GM10248 (cell line): ENCODE measurements at regions not wholly inside any gene's neighbourhood (a gene's known extent, or its start where the extent isn't known, plus 50 kb on each side); places are given as distances from the start of the nearest gene placed in this dataset.

ENCODE experiments used
- CTCF ChIA-PET: fragments of 300-600 bp; sonication (Branson Sonifier 250); formaldehyde crosslinking; extraction: SDS; loops from one replicate; lab custom pipeline; 2021; ENCODE audit warnings: antibody characterized with exemption; lab: Yijun Ruan, JAX
- POLR2A ChIA-PET: fragments of 350-650 bp; sonication (Branson Sonifier 250); formaldehyde crosslinking; extraction: SDS; loops from one replicate; lab custom pipeline; 2020; ENCODE audit warnings: antibody characterized with exemption; lab: Yijun Ruan, JAX
- DNase-seq: peaks from one replicate; pipeline ENCODE4 v3.0.0; 2012; ENCODE audit errors: extremely low spot score
- TF ChIP-seq, protein P1 (sequence below): IDR thresholded peaks from 2 replicates; pipeline ENCODE4 v1.5.1; 2012; ENCODE audit warnings: mild to moderate bottlenecking, low read depth; ENCODE audit errors: extremely low read depth, missing control alignments, control extremely low read depth

GRCh38 chr16:85332175-85332574 is 219.9 kb upstream of the CIBAR2 start:
- ChIA-PET POLR2A (no interaction called here), CTCF (no interaction called here)
- TF ChIP-seq, protein P1, sequence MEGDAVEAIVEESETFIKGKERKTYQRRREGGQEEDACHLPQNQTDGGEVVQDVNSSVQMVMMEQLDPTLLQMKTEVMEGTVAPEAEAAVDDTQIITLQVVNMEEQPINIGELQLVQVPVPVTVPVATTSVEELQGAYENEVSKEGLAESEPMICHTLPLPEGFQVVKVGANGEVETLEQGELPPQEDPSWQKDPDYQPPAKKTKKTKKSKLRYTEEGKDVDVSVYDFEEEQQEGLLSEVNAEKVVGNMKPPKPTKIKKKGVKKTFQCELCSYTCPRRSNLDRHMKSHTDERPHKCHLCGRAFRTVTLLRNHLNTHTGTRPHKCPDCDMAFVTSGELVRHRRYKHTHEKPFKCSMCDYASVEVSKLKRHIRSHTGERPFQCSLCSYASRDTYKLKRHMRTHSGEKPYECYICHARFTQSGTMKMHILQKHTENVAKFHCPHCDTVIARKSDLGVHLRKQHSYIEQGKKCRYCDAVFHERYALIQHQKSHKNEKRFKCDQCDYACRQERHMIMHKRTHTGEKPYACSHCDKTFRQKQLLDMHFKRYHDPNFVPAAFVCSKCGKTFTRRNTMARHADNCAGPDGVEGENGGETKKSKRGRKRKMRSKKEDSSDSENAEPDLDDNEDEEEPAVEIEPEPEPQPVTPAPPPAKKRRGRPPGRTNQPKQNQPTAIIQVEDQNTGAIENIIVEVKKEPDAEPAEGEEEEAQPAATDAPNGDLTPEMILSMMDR = no peak

DNA sequence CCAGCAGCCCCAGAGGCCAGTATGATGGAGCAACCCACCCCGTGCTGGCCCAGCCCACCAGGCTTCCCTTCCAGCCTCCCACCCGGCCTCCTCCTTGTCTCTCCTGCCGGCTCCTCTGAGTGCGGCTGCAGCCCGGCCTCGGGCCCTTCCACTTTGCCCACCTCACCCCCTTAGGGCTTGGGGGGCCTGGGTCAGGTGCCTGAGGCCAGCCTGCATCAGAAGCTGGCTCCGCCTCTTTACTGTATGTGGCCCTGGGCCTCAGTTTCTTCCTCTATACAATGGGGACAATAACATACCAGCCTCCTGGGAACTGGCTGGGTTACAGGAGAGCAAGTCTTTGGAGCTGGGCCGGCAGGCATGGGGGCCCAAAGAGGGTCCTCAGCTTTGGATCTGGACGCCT is 221.1 kb upstream of the CIBAR2 start:
- TF ChIP-seq, protein P1 = no peak
- POLR2A ChIA-PET = no interaction called here
- CTCF ChIA-PET = interaction anchor here (1.0 to 1.3 kb wide), 5 partner anchors 11 to 219 kb away, joined by 3 to 6 read pairs (median 4); no protein-coding TSS in a partner anchor
- DNase-seq = no peak

More at GRCh38 chr16:85332175-85332574, 219.9 kb upstream of the CIBAR2 start:
- DNase-seq = no peak

DNA sequence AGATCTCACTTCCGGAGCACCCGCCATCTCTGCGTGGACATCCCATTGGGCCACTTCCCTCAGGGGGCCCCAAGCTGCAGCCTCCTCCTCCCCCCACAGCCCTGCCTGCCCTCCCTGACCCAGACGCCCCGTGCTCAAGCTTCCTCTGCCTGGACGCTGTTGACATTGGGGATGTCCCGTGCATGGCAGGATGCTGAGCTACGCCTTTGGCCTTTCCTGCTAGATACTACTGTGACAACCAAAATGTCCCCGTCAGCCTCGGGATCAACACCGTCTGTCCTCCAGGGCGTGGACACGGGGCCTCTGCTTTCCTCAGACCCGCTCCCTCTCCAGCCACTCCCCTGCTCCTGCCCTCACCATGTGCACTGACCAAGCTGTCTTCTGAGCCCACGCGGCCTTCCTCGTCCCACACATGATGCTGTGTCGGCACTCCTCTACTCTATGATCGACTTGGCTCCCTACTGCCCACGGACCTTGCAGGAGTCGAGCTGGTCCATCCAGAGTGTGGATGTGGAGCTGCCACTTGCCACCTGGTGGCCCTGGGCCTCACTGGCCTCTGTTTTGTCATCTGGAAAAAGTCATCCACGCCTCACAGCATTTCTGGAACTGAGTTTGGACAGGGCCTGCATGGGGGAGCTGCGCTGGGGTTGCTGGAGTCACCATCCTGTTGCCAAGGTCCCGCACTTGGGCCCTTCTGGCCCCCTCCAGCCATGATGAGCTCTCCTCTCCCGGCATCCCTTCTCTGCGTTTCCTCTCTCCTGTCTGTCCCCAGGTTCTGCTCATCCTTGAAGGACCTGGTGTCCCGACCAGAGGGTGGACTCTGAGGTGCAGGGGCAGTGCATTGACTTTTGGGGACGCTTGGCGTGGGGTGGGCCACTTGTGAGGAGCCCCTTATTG is 221.7 kb upstream of the CIBAR2 start:
- TF ChIP-seq, protein P1 = no peak
- POLR2A ChIA-PET = no interaction called here
- DNase-seq = no peak
- CTCF ChIA-PET = interaction anchor here (1.0 to 1.3 kb wide), 5 partner anchors 11 to 219 kb away, joined by 3 to 6 read pairs (median 4); no protein-coding TSS in a partner anchor

GRCh38 chr16:85334718-85335583 is 222.7 kb upstream of the CIBAR2 start:
- POLR2A ChIA-PET = no interaction called here
- CTCF ChIA-PET = interaction anchor here (0.7 kb wide), 1 partner anchor 9 kb away, joined by 4 read pairs; no protein-coding TSS in a partner anchor
- TF ChIP-seq, protein P1 = no peak
- DNase-seq = no peak

DNA sequence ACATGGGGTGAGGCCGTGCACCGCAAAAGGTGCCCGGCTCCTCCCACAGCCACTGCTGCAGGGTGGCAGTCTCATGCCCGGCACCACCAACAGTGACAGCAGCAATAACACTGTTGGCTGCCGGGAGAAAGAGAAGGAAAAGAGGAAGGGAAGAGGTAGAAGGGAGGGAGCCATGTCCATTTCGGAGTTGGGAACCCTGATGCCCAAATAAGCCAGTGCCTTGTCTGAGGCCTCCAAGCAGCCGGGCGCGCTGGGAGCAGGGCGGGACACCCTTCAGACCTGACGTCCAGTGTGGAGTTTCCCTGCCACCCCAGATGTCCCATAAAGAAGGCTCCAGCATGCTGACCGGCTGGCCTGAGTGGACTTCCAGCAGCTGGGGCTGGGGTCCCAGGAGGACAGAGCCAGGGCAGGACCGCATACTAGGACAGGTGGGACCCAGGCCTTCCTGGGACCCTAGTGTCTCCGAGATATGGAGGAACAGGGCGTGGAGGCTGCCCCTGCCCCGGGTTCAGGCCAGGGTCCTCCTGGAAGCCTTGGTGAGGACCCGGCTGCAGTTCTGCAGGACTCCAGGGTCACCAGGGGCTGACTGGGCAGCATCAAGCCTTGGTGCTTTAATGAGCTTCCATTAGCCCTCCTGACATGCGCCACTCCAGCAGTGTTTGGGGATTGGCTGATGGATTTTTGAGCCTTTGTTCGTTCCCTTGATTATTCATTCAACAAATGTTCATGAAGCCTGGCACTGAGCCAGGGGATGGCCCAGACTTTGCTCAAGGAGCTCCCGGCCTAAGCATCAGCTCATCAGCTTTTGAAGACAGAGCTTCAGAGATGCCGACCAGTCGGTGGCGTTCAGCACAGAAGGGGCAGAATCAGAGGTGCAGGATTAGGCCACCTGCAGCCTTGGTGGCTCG is 223.6 kb upstream of the CIBAR2 start:
- DNase-seq = no peak
- ChIA-PET POLR2A (no interaction called here), CTCF (interaction anchor here (1.5 kb wide), 1 partner anchor 11 kb away, joined by 5 read pairs; no protein-coding TSS in a partner anchor)
- TF ChIP-seq, protein P1 = no peak
